ENCODE measurements at regions not wholly inside any gene's neighbourhood (a gene's known extent, or its start where the extent isn't known, plus 50 kb on each side); places are given as distances from the start of the nearest gene placed in this dataset.

DNA sequence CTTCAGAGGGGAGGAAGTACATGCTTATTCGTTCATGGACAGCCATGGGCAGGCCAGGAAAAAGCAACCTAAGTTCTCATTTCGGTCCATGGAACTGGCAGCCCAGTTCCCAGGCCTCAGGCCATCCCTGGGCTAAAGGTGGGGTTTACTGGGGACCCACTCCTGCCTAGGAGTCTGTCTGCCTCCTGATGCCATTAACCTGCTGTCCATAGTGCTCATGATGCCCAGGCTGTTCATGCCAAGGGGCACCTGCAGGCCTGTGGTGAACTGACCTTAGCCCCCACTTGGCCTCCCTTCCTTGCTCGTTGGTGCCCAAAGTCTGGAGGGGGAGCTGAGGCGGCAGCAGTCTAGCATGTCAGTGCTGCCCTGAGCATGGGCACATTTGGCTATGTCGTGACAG lies 450.2 kb upstream of the MBL2 start:
- no peak for TF ChIP-seq POLR2AphosphoS5 (IDR thresholded peaks at IDR 0.05; ENCODE audit: borderline replicate concordance, low read depth, low read length)
- TF ChIP-seq EZH2 (IDR thresholded peaks at IDR 0.05), result no peak

All from SK-N-MC (cell line).